ENCODE measurements at regions not wholly inside any gene's neighbourhood (a gene's known extent, or its start where the extent isn't known, plus 50 kb on each side); places are given as distances from the start of the nearest gene placed in this dataset.

DNA sequence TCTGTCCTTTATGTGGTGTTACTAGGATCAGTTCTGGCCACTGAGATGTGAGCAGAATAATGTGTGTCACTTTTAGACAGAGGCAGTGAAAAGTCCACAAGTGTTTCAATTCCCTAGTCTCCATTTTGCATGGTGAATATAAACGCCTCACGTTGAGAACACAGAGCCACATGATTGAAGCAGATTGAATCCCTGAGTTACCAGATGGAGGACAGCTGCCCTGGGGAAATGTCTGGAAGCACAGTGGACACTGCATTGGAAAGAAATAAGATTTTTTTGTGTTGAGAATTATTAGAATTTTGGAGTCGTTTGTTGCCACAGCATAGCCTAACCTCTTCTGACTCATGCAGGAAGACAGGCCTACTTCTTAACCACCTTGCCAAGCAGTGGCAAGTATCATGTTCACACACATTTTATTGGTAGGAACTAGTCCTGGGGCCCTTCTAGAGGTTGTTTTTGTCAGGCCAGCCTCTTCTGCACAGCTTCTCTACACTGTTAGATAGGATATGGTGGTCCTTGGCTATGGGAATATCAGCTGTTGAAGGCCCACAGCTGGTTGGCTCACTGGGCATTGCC lies 188.6 kb downstream of the TMEM182 start:
- no peak for TF ChIP-seq CCAR2 (optimal IDR thresholded peaks at IDR 0.05; ENCODE audit: low read depth, low read length)
- TF ChIP-seq ZNF34 (CRISPR knock-in tag; IDR thresholded peaks at IDR 0.05; ENCODE audit: borderline replicate concordance) = no peak
- no peak for TF ChIP-seq ZKSCAN1 (IDR thresholded peaks at IDR 0.05; ENCODE audit: low read length)
- CTCF ChIA-PET (ENCODE audit: low intra/inter-chr PET ratio, low total read pairs) = no interaction called here
- Histone ChIP-seq H3K4me1 (ENCODE audit: insufficient read depth, low read length) (no peaks in the 10 kb centered on the region), H3K79me2 (ENCODE audit: insufficient read depth, low read length) (no peaks in the 10 kb centered on the region), H2AFZ (ENCODE audit: low read length) (no peak overlapping the region), H3K4me2 (ENCODE audit: low read depth, low read length) (no peak overlapping the region), H3K9ac (ENCODE audit: insufficient read depth, low read depth, low read length) (no peak overlapping the region), H3K27ac (ENCODE audit: extremely low read length, insufficient read depth, low read length) (no peak overlapping the region), H3K9me3 (ENCODE audit: low read length) (no peaks in the 10 kb centered on the region), H3K27me3 (ENCODE audit: control insufficient read depth in 1 of 2, insufficient read depth in 2 of 2, low read length in 2 of 2) (no peaks in the 10 kb centered on the region), H4K20me1 (ENCODE audit: insufficient read depth, low read length) (no peaks in the 10 kb centered on the region), H3K4me3 (replicated peaks in 1 of 3; ENCODE audit: insufficient read depth in 1 of 3, low read depth in 2 of 3, low read length in 3 of 3) (no peak overlapping the region), H3K36me3 (replicated peaks in 1 of 2; ENCODE audit: control insufficient read depth in 1 of 2, insufficient read depth in 2 of 2, low read length in 2 of 2) (no peaks in the 10 kb centered on the region)
- no peak for FAIRE-seq
- no peak for ATAC-seq
- 0% methylated on average over 3 of the region's 3 CpGs for WGBS (ENCODE audit: low lambda C conversion rate)
- no TSS peak for BruUV-seq (replicated peaks)
- intact Hi-C loops (cut with micrococcal nuclease; ENCODE audit: unreplicated experiment) (no loop called here), in situ Hi-C loops (cut with HindIII; ENCODE audit: extremely low pct_ligation_motif_present, low pct_unique_long_range_greater_than_20kb) (no loop called here)
- POLR2A ChIA-PET = no interaction called here
- no peak for DNase-seq (ENCODE audit: low spot score)

DNA sequence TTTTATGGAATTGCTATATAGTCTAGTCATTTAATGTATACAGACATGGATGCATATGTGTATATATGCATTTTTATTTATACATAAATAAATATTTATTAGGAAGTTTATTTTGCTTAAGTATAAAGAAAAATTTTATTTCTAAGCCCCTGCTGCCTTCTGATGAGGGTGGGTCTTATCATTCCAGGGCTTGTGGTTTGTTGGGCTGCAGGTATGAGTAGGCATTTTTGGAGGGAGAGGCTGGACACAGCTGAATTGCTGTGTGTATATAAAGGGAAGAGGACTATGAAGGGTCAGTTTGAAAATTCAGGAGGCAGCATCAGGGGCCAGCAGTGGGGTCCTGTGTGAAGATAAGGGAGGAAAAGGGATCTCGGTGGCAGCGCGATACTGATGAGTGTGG lies 189.4 kb downstream of the TMEM182 start:
- Histone ChIP-seq H3K36me3 (replicated peaks in 1 of 2; ENCODE audit: control insufficient read depth in 1 of 2, insufficient read depth in 2 of 2, low read length in 2 of 2) (no peaks in the 10 kb centered on the region), H3K27me3 (ENCODE audit: control insufficient read depth in 1 of 2, insufficient read depth in 2 of 2, low read length in 2 of 2) (no peaks in the 10 kb centered on the region), H3K9ac (ENCODE audit: insufficient read depth, low read depth, low read length) (no peak overlapping the region), H3K27ac (ENCODE audit: extremely low read length, insufficient read depth, low read length) (no peak overlapping the region), H3K4me2 (ENCODE audit: low read depth, low read length) (no peak overlapping the region), H4K20me1 (ENCODE audit: insufficient read depth, low read length) (no peaks in the 10 kb centered on the region), H3K79me2 (ENCODE audit: insufficient read depth, low read length) (no peaks in the 10 kb centered on the region), H2AFZ (ENCODE audit: low read length) (no peak overlapping the region), H3K4me3 (replicated peaks in 1 of 3; ENCODE audit: insufficient read depth in 1 of 3, low read depth in 2 of 3, low read length in 3 of 3) (no peak overlapping the region), H3K4me1 (ENCODE audit: insufficient read depth, low read length) (no peaks in the 10 kb centered on the region), H3K9me3 (ENCODE audit: low read length) (no peaks in the 10 kb centered on the region)
- ChIA-PET CTCF (ENCODE audit: low intra/inter-chr PET ratio, low total read pairs) (no interaction called here), POLR2A (no interaction called here)
- no TSS peak for BruUV-seq (replicated peaks)
- no peak for DNase-seq (ENCODE audit: low spot score)
- WGBS (ENCODE audit: low lambda C conversion rate) = 10% methylated on average over 3 of the region's 3 CpGs
- in situ Hi-C loops (cut with HindIII; ENCODE audit: extremely low pct_ligation_motif_present, low pct_unique_long_range_greater_than_20kb) (no loop called here), intact Hi-C loops (cut with micrococcal nuclease; ENCODE audit: unreplicated experiment) (no loop called here)
- FAIRE-seq = no peak
- no peak for ATAC-seq
- TF ChIP-seq ISX (CRISPR knock-in tag; conservative IDR thresholded peaks at IDR 0.05) (no peak), RBAK (CRISPR knock-in tag; IDR thresholded peaks at IDR 0.05) (no peak)
- TF ChIP-seq, protein P1, sequence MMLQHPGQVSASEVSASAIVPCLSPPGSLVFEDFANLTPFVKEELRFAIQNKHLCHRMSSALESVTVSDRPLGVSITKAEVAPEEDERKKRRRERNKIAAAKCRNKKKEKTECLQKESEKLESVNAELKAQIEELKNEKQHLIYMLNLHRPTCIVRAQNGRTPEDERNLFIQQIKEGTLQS (CRISPR knock-in tag; IDR thresholded peaks at IDR 0.05) = no peak
- TF ChIP-seq, protein P2, sequence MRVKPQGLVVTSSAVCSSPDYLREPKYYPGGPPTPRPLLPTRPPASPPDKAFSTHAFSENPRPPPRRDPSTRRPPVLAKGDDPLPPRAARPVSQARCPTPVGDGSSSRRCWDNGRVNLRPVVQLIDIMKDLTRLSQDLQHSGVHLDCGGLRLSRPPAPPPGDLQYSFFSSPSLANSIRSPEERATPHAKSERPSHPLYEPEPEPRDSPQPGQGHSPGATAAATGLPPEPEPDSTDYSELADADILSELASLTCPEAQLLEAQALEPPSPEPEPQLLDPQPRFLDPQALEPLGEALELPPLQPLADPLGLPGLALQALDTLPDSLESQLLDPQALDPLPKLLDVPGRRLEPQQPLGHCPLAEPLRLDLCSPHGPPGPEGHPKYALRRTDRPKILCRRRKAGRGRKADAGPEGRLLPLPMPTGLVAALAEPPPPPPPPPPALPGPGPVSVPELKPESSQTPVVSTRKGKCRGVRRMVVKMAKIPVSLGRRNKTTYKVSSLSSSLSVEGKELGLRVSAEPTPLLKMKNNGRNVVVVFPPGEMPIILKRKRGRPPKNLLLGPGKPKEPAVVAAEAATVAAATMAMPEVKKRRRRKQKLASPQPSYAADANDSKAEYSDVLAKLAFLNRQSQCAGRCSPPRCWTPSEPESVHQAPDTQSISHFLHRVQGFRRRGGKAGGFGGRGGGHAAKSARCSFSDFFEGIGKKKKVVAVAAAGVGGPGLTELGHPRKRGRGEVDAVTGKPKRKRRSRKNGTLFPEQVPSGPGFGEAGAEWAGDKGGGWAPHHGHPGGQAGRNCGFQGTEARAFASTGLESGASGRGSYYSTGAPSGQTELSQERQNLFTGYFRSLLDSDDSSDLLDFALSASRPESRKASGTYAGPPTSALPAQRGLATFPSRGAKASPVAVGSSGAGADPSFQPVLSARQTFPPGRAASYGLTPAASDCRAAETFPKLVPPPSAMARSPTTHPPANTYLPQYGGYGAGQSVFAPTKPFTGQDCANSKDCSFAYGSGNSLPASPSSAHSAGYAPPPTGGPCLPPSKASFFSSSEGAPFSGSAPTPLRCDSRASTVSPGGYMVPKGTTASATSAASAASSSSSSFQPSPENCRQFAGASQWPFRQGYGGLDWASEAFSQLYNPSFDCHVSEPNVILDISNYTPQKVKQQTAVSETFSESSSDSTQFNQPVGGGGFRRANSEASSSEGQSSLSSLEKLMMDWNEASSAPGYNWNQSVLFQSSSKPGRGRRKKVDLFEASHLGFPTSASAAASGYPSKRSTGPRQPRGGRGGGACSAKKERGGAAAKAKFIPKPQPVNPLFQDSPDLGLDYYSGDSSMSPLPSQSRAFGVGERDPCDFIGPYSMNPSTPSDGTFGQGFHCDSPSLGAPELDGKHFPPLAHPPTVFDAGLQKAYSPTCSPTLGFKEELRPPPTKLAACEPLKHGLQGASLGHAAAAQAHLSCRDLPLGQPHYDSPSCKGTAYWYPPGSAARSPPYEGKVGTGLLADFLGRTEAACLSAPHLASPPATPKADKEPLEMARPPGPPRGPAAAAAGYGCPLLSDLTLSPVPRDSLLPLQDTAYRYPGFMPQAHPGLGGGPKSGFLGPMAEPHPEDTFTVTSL (CRISPR knock-in tag; IDR thresholded peaks at IDR 0.05; ENCODE audit: borderline replicate concordance) = no peak
- TF ChIP-seq, protein P3, sequence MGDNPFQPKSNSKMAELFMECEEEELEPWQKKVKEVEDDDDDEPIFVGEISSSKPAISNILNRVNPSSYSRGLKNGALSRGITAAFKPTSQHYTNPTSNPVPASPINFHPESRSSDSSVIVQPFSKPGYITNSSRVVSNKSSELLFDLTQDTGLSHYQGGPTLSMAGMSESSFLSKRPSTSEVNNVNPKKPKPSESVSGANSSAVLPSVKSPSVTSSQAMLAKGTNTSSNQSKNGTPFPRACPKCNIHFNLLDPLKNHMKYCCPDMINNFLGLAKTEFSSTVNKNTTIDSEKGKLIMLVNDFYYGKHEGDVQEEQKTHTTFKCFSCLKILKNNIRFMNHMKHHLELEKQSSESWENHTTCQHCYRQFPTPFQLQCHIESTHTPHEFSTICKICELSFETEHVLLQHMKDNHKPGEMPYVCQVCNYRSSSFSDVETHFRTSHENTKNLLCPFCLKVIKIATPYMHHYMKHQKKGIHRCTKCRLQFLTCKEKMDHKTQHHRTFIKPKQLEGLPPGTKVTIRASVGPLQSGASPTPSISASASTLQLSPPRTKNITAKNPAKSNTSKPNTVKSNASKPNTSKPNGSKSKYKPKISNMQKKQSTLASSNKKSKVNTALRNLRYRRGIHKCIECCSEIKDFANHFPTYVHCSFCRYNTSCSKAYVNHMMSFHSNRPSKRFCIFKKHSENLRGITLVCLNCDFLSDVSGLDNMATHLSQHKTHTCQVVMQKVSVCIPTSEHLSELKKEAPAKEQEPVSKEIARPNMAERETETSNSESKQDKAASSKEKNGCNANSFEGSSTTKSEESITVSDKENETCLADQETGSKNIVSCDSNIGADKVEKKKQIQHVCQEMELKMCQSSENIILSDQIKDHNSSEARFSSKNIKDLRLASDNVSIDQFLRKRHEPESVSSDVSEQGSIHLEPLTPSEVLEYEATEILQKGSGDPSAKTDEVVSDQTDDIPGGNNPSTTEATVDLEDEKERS (CRISPR knock-in tag; IDR thresholded peaks at IDR 0.05) = no peak
- TF ChIP-seq, protein P4, sequence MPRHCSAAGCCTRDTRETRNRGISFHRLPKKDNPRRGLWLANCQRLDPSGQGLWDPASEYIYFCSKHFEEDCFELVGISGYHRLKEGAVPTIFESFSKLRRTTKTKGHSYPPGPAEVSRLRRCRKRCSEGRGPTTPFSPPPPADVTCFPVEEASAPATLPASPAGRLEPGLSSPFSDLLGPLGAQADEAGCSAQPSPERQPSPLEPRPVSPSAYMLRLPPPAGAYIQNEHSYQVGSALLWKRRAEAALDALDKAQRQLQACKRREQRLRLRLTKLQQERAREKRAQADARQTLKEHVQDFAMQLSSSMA (CRISPR knock-in tag; IDR thresholded peaks at IDR 0.05) = no peak
